Ascending aorta (tissue), 2 donors: ENCODE measurements at regions not wholly inside any gene's neighbourhood (a gene's known extent, or its start where the extent isn't known, plus 50 kb on each side); places are given as distances from the start of the nearest gene placed in this dataset.

ENCODE experiments used
- DNase-seq, 2 donors: peaks; one replicate each; pipeline ENCODE4 v3.0.0-alpha.2; 2019; ENCODE audit warnings: low spot score in 2 of 2
- H3K27ac ChIP-seq, 2 donors: fragments of 200-600 bp; sonication (generic); one replicate each; pipeline ENCODE4 v1.5.1; 2016 to 2017; ENCODE audit warnings: mild to moderate bottlenecking in 1 of 2
- H3K27me3 ChIP-seq: fragments of 200-600 bp; sonication (generic); one replicate; pipeline ENCODE4 v1.5.1; 2017
- H3K36me3 ChIP-seq, 2 donors: fragments of 200-600 bp; sonication (generic); one replicate each; pipeline ENCODE4 v1.5.1; 2016
- H3K4me1 ChIP-seq, 2 donors: fragments of 200-600 bp; sonication (generic); one replicate each; pipeline ENCODE4 v1.5.1; 2016 to 2017; ENCODE audit warnings: mild to moderate bottlenecking in 1 of 2
- H3K4me3 ChIP-seq, 2 donors: fragments of 200-600 bp; sonication (generic); one replicate each; pipeline ENCODE4 v1.5.1; 2016 to 2017; ENCODE audit warnings: mild to moderate bottlenecking in 1 of 2
- H3K9me3 ChIP-seq, 2 donors: fragments of 200-600 bp; sonication (generic); one replicate each; pipeline ENCODE4 v1.5.1; 2016
- intact Hi-C: fragments of 100-400 bp; cut with DNase I; formaldehyde crosslinking; loops from one replicate; pipeline ENCODE4 v1.15.1; 2023
- TF ChIP-seq, protein P1 (sequence below), 3 experiments: fragments of 200-600 bp in 2 of 3; fragments of 450-650 bp in 1 of 3; sonication (generic) in 2 of 3; IDR thresholded peaks; one replicate each; pipeline ENCODE4 v1.5.1; 2016 to 2019; ENCODE audit warnings: antibody characterized with exemption in 3 of 3, mild to moderate bottlenecking in 1 of 3, moderate library complexity in 1 of 3

DNA sequence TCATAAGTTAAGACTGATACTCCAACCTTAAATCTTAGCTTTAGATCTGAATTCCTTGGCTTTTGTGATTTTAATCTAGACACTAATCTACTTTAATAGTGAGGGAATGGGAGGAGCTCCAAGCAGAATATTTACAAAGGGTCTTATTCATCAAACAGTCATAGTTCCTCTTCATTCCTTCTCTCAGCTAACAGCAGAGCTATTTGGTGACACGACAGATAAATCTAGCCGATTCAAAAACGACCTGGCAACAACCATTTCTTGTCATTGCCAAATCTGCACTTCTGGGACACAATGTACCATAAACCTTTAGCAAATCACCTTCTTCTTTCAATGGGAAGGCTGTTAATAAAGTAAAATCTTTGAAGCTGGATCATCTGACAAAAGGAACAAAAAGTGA, 52.8 kb upstream of the FOXD3 start:
- H3K9me3 ChIP-seq = no peaks in the 10 kb centered on the region
- no peaks in the 10 kb centered on the region for H3K4me1 ChIP-seq
- H3K27ac ChIP-seq = no peak overlapping the region
- TF ChIP-seq, protein P1, sequence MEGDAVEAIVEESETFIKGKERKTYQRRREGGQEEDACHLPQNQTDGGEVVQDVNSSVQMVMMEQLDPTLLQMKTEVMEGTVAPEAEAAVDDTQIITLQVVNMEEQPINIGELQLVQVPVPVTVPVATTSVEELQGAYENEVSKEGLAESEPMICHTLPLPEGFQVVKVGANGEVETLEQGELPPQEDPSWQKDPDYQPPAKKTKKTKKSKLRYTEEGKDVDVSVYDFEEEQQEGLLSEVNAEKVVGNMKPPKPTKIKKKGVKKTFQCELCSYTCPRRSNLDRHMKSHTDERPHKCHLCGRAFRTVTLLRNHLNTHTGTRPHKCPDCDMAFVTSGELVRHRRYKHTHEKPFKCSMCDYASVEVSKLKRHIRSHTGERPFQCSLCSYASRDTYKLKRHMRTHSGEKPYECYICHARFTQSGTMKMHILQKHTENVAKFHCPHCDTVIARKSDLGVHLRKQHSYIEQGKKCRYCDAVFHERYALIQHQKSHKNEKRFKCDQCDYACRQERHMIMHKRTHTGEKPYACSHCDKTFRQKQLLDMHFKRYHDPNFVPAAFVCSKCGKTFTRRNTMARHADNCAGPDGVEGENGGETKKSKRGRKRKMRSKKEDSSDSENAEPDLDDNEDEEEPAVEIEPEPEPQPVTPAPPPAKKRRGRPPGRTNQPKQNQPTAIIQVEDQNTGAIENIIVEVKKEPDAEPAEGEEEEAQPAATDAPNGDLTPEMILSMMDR (IDR thresholded peaks at IDR 0.05) = no peak
- H3K27me3 ChIP-seq = no peaks in the 10 kb centered on the region
- intact Hi-C loops = no loop called here
- H3K4me3 ChIP-seq = no peak overlapping the region
- no peak for DNase-seq
- no peaks in the 10 kb centered on the region for H3K36me3 ChIP-seq
